ENCODE measurements at regions not wholly inside any gene's neighbourhood (a gene's known extent, or its start where the extent isn't known, plus 50 kb on each side); places are given as distances from the start of the nearest gene placed in this dataset.

- H3K79me2 ChIP-seq: no peaks in the 10 kb centered on the region
- H3K9me3 ChIP-seq (ENCODE audit: low read depth): no peaks in the 10 kb centered on the region
- H3K27me3 ChIP-seq: no peaks in the 10 kb centered on the region
- no peaks in the 10 kb centered on the region for H3K36me3 ChIP-seq (replicated peaks; ENCODE audit: insufficient read depth, low read depth)
- no peaks in the 10 kb centered on the region for H3K4me1 ChIP-seq (ENCODE audit: insufficient read depth)
- DNase-seq (ENCODE audit: low spot score): no peak
- no peak for TF ChIP-seq EZH2 (IDR thresholded peaks at IDR 0.05; ENCODE audit: borderline replicate concordance)
- no peak for TF ChIP-seq CTCF (IDR thresholded peaks at IDR 0.05; ENCODE audit: poor library complexity)
- TF ChIP-seq EZH2phosphoT487 (IDR thresholded peaks at IDR 0.05; ENCODE audit: low read depth, severe bottlenecking, unreplicated experiment): no peak
- 94% methylated on average over 2 of the region's 2 CpGs for WGBS (ENCODE audit: low lambda C conversion rate, missing lambda C conversion rate)
- H4K20me1 ChIP-seq (ENCODE audit: insufficient read depth, poor library complexity, severe bottlenecking): no peaks in the 10 kb centered on the region
- H3K27ac ChIP-seq: no peak overlapping the region
- H3K4me2 ChIP-seq: no peak overlapping the region
- no peak overlapping the region for H2AFZ ChIP-seq
- no peaks in the 10 kb centered on the region for H3K9me2 ChIP-seq (replicated peaks; ENCODE audit: insufficient read depth)
- H3K4me3 ChIP-seq: no peak overlapping the region
These were observed 88.1 kb upstream of the PTPRR start for GRCh38 chr12:71008616-71009015.

GRCh38 chr12:71007781-71008404 lies 87.4 kb upstream of the PTPRR start:
- H3K4me1 ChIP-seq (ENCODE audit: insufficient read depth): no peaks in the 10 kb centered on the region
- H3K36me3 ChIP-seq (replicated peaks; ENCODE audit: insufficient read depth, low read depth): no peaks in the 10 kb centered on the region
- H3K4me2 ChIP-seq: no peak overlapping the region
- no peak overlapping the region for H3K4me3 ChIP-seq
- H2AFZ ChIP-seq: no peak overlapping the region
- no peak for DNase-seq (ENCODE audit: low spot score)
- 80% methylated on average over 2 of the region's 2 CpGs for WGBS (ENCODE audit: low lambda C conversion rate, missing lambda C conversion rate)
- H3K79me2 ChIP-seq: no peaks in the 10 kb centered on the region
- H3K27ac ChIP-seq: no peak overlapping the region
- no peaks in the 10 kb centered on the region for H3K9me3 ChIP-seq (ENCODE audit: low read depth)
- no peaks in the 10 kb centered on the region for H3K27me3 ChIP-seq
- H4K20me1 ChIP-seq (ENCODE audit: insufficient read depth, poor library complexity, severe bottlenecking): no peaks in the 10 kb centered on the region
- H3K9me2 ChIP-seq (replicated peaks; ENCODE audit: insufficient read depth): no peaks in the 10 kb centered on the region
- TF ChIP-seq EZH2 (IDR thresholded peaks at IDR 0.05; ENCODE audit: borderline replicate concordance): no peak
- TF ChIP-seq CTCF (IDR thresholded peaks at IDR 0.05; ENCODE audit: poor library complexity): no peak
- no peak for TF ChIP-seq EZH2phosphoT487 (IDR thresholded peaks at IDR 0.05; ENCODE audit: low read depth, severe bottlenecking, unreplicated experiment)

- no peak overlapping the region for H2AFZ ChIP-seq
- DNase-seq (ENCODE audit: low spot score): no peak
- H3K27ac ChIP-seq: no peak overlapping the region
- H3K79me2 ChIP-seq: no peaks in the 10 kb centered on the region
- H3K4me3 ChIP-seq: no peak overlapping the region
- H3K4me1 ChIP-seq (ENCODE audit: insufficient read depth): no peaks in the 10 kb centered on the region
- 61% methylated on average over 3 of the region's 3 CpGs for WGBS (ENCODE audit: low lambda C conversion rate, missing lambda C conversion rate)
- TF ChIP-seq EZH2phosphoT487 (IDR thresholded peaks at IDR 0.05; ENCODE audit: low read depth, severe bottlenecking, unreplicated experiment) (no peak), EZH2 (IDR thresholded peaks at IDR 0.05; ENCODE audit: borderline replicate concordance) (no peak), CTCF (IDR thresholded peaks at IDR 0.05; ENCODE audit: poor library complexity) (no peak)
- H3K4me2 ChIP-seq: no peak overlapping the region
- no peaks in the 10 kb centered on the region for H3K9me2 ChIP-seq (replicated peaks; ENCODE audit: insufficient read depth)
- no peaks in the 10 kb centered on the region for H3K27me3 ChIP-seq
- H3K36me3 ChIP-seq (replicated peaks; ENCODE audit: insufficient read depth, low read depth): no peaks in the 10 kb centered on the region
- H3K9me3 ChIP-seq (ENCODE audit: low read depth): no peaks in the 10 kb centered on the region
- no peaks in the 10 kb centered on the region for H4K20me1 ChIP-seq (ENCODE audit: insufficient read depth, poor library complexity, severe bottlenecking)
These were observed 86.5 kb upstream of the PTPRR start for GRCh38 chr12:71007020-71007419.
